GM19455 (cell line): ENCODE measurements at regions not wholly inside any gene's neighbourhood (a gene's known extent, or its start where the extent isn't known, plus 50 kb on each side); places are given as distances from the start of the nearest gene placed in this dataset.
"Not testable (repeated sequence)": the region's sequence is repeated elsewhere in the genome, so short reads cannot be mapped to it uniquely, and the experiment has no call there.

ENCODE experiments used
- ATAC-seq: cut with Tn5 transposase; IDR thresholded peaks from one replicate; pipeline ENCODE4 v1.9.1; 2021; ENCODE audit not compliant: unreplicated experiment

- no peak for ATAC-seq
Observed at GRCh38 chr15:39400821-39401550, 179.9 kb upstream of the THBS1 start.

GRCh38 chr15:39403640-39404117 lies 177.2 kb upstream of the THBS1 start:
- ATAC-seq, result no peak

GRCh38 chr15:39404767-39405181 lies 176.1 kb upstream of the THBS1 start:
- ATAC-seq, result no peak

- ATAC-seq, result no peak
Observed at GRCh38 chr15:39406485-39406884, 174.4 kb upstream of the THBS1 start.

- no peak for ATAC-seq
Observed at GRCh38 chr15:39407116-39407515, 173.8 kb upstream of the THBS1 start.

GRCh38 chr15:39409876-39410530 lies 170.9 kb upstream of the THBS1 start:
- ATAC-seq, result no peak

GRCh38 chr15:39411102-39411989 lies 169.5 kb upstream of the THBS1 start:
- ATAC-seq, result peak; percentile 94

GRCh38 chr15:39413558-39413957 lies 167.3 kb upstream of the THBS1 start:
- no peak for ATAC-seq

GRCh38 chr15:39414201-39414600 lies 166.7 kb upstream of the THBS1 start:
- ATAC-seq, result no peak

- ATAC-seq, result no peak
Observed at GRCh38 chr15:39415634-39416033, 165.2 kb upstream of the THBS1 start.

- ATAC-seq, result no peak
Observed at GRCh38 chr15:39416258-39416657, 164.6 kb upstream of the THBS1 start.

- ATAC-seq, result no peak
Observed at GRCh38 chr15:39417366-39418134, 163.3 kb upstream of the THBS1 start.

GRCh38 chr15:39419651-39420050 lies 161.2 kb upstream of the THBS1 start:
- no peak for ATAC-seq

- ATAC-seq, result not testable (repeated sequence)
Observed at GRCh38 chr15:39420123-39420852, 160.6 kb upstream of the THBS1 start.

GRCh38 chr15:39420853-39421192 lies 160.1 kb upstream of the THBS1 start:
- not testable (repeated sequence) for ATAC-seq

GRCh38 chr15:39426552-39427532 lies 154.0 kb upstream of the THBS1 start:
- peak; percentile 85 for ATAC-seq

- peak; percentile 7 for ATAC-seq
Observed at GRCh38 chr15:39427705-39428104, 153.2 kb upstream of the THBS1 start.

GRCh38 chr15:39429898-39430357 lies 151.0 kb upstream of the THBS1 start:
- no peak for ATAC-seq

- ATAC-seq, result no peak
Observed at GRCh38 chr15:39430389-39430788, 150.5 kb upstream of the THBS1 start.
